ENCODE measurements at regions not wholly inside any gene's neighbourhood (a gene's known extent, or its start where the extent isn't known, plus 50 kb on each side); places are given as distances from the start of the nearest gene placed in this dataset.

- no peaks in the 10 kb centered on the region for H3K79me1 ChIP-seq (ENCODE audit: insufficient read depth, low read depth, low read length, poor library complexity, severe bottlenecking)
- H3K36me3 Mint-ChIP-seq (ENCODE audit: insufficient read depth in 1 of 3, low read depth in 3 of 3) = peaks cover 0 to 2% (median 0%) of the 10 kb centered on the region in 3 experiments; a peak in 2 of 7 replicates
- H3K18ac ChIP-seq (ENCODE audit: insufficient read length, low read depth, low read length) = no peak overlapping the region
- no peak overlapping the region for H3K4ac ChIP-seq (ENCODE audit: low read depth, low read length)
- no peaks in the 10 kb centered on the region for H4K20me1 ChIP-seq (ENCODE audit: control insufficient read depth, insufficient read depth, insufficient read length)
- TF ChIP-seq CTCF (conservative IDR thresholded peaks at IDR 0.05) = no peak
- no peak overlapping the region for H2BK15ac ChIP-seq (ENCODE audit: low read depth, low read length)
- peaks cover 23% of the 10 kb centered on the region for H3K27me3 Mint-ChIP-seq (ENCODE audit: low read depth)
- no peak for DNase-seq
- no peak overlapping the region for H2BK120ac ChIP-seq (ENCODE audit: low read depth, low read length, poor library complexity, severe bottlenecking)
- H4K5ac ChIP-seq (ENCODE audit: insufficient read length, low read depth, low read length) = no peak overlapping the region
- H2BK5ac ChIP-seq (ENCODE audit: insufficient read length, low read length) = no peak overlapping the region
- no peak overlapping the region for H3K27ac Mint-ChIP-seq
- no peak overlapping the region for H3K9ac ChIP-seq (ENCODE audit: extremely low read depth, insufficient read length, low read length)
- no peaks in the 10 kb centered on the region for H3K9me3 ChIP-seq (ENCODE audit: control insufficient read depth, low read depth, low read length)
- no peaks in the 10 kb centered on the region for H3K9me3 Mint-ChIP-seq
- H2BK20ac ChIP-seq (ENCODE audit: low read depth, low read length, poor library complexity, severe bottlenecking) = no peak overlapping the region
- H3K79me2 ChIP-seq (ENCODE audit: insufficient read depth, low read length) = no peaks in the 10 kb centered on the region
- H3K56ac ChIP-seq (ENCODE audit: insufficient read length, low read depth, low read length) = no peak overlapping the region
- H3K14ac ChIP-seq (ENCODE audit: insufficient read depth, low read length) = no peak overlapping the region
- no peak overlapping the region for H3T11ph ChIP-seq (ENCODE audit: low read length)
- no CpG with 5 or more reads among the region's 4 CpGs for WGBS (ENCODE audit: extremely low coverage, insufficient read length, low lambda C conversion rate)
- no peak overlapping the region for H4K8ac ChIP-seq (replicated peaks; ENCODE audit: insufficient read length, low read depth, low read length)
- H3K4me1 Mint-ChIP-seq = peaks cover 9% of the 10 kb centered on the region in 2 experiments
- no peak overlapping the region for H2BK12ac ChIP-seq (ENCODE audit: insufficient read length, low read depth, low read length)
- H3K27ac ChIP-seq (ENCODE audit: insufficient read length, low read depth, low read length) = no peak overlapping the region
- H3K4me1 ChIP-seq (ENCODE audit: insufficient read depth, low read length) = no peaks in the 10 kb centered on the region
- H4K91ac ChIP-seq (ENCODE audit: insufficient read length, low read depth, low read length) = no peak overlapping the region
- H3K4me2 ChIP-seq (ENCODE audit: insufficient read depth, insufficient read length, low read length) = no peak overlapping the region
- peaks cover 7% of the 10 kb centered on the region for H3K23me2 ChIP-seq (ENCODE audit: insufficient read length, low read depth, low read length, poor library complexity, severe bottlenecking)
- peaks cover 4% of the 10 kb centered on the region; the same call in 1 of the 2 replicates for H3K27me3 ChIP-seq (ENCODE audit: insufficient read depth, low read length)
- H2AFZ ChIP-seq (ENCODE audit: low read length) = no peak overlapping the region
- no peak overlapping the region for H2AK5ac ChIP-seq (ENCODE audit: insufficient read length, low read length)
- H3K4me3 Mint-ChIP-seq = no peak overlapping the region
- H3K23ac ChIP-seq (ENCODE audit: insufficient read length, low read depth, low read length) = no peak overlapping the region
Observed at GRCh38 chr1:42038261-42038660, 114.9 kb upstream of the GUCA2B start.

Measured in H9 (cell line).